Heart left ventricle (tissue), 13 donors: ENCODE measurements at regions not wholly inside any gene's neighbourhood (a gene's known extent, or its start where the extent isn't known, plus 50 kb on each side); places are given as distances from the start of the nearest gene placed in this dataset.

ENCODE experiments used
- POLR2A ChIP-seq, 2 donors: fragments of 450-650 bp; IDR thresholded peaks; one replicate each; pipeline ENCODE4 v1.6.1; 2017; ENCODE audit warnings: antibody characterized with exemption in 2 of 2, mild to moderate bottlenecking in 2 of 2, moderate library complexity in 2 of 2
- TF ChIP-seq, protein P1 (sequence below), 12 donors: fragments of 200-600 bp; sonication (generic) in 4 of 12; IDR thresholded peaks; one replicate each; pipeline versions ENCODE4 v1.5.0 to v1.8.0; 2018 to 2022; ENCODE audit warnings: antibody characterized with exemption in 12 of 12, mild to moderate bottlenecking in 5 of 12
- donor health status: ischemic (EF 13 %, LVEDD 7.1; RV severe dilation, severe dysfunction).
- donor health status: DM: no; HTN: yes; CAD: no.
- donor health status: DM: no; HTN: no; CAD: no.
- donor health status: ischemic (EF 25% LVEDD 6.9; RV normal size, moderate dysfunction).
- donor health status: ischemic (EF 25% LVEDD 5.7; RV mildly dilated, moderate dysfunction).
- donor health status: ischemic (EF 35%, LVEDD 5.7; RV mildly dilated, moderate dysfunction).
- donor health status: nonischemic (EF 11% LVEDD 7.7; RV severe dilation, severe dysfunction).
- donor health status: DM: yes; HTN: yes; CAD: no.
- donor health status: PGD.
- donor health status: ischemic (EF 29% LVEDD 5.4; RV normal size, mild dysfunction).
- donor health status: nonischemic (EF 23%, LVEDD 6.1; RV moderate dilation, normal function).

DNA sequence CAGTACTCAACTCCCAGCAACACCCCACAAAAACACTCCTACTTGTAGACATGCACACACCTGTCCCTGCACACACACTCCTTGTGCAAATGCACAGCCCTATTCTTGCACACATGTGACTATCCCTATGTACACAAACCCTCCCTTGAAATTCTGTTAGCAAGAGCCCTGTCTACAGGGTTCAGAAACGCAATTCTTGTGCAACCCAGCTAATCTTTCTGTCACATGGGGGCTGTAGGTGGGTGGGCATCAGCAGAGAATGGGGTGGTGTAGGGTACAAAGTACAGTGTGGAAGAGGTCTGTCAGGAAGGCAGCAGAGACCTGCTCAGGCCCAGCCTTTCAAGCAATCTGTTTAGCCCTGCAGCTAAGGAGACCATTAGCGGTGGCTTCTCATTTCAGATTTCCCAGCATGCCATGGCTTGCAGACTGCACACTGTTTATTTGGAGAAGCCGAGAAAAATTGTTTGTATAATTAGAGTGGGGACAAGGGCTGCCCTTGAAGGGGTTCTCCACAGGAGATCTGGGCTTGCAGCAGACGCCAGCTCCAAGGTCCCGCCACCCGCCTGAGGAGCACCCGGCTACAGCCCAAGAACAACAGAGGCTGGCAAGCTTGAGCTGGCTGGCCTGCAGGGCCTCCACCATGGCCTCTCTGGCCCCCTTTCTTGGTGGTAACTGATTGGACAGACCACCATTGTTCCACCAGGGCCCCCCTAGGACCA, 144.0 kb upstream of the PJA1 start:
- TF ChIP-seq, protein P1, sequence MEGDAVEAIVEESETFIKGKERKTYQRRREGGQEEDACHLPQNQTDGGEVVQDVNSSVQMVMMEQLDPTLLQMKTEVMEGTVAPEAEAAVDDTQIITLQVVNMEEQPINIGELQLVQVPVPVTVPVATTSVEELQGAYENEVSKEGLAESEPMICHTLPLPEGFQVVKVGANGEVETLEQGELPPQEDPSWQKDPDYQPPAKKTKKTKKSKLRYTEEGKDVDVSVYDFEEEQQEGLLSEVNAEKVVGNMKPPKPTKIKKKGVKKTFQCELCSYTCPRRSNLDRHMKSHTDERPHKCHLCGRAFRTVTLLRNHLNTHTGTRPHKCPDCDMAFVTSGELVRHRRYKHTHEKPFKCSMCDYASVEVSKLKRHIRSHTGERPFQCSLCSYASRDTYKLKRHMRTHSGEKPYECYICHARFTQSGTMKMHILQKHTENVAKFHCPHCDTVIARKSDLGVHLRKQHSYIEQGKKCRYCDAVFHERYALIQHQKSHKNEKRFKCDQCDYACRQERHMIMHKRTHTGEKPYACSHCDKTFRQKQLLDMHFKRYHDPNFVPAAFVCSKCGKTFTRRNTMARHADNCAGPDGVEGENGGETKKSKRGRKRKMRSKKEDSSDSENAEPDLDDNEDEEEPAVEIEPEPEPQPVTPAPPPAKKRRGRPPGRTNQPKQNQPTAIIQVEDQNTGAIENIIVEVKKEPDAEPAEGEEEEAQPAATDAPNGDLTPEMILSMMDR (IDR thresholded peaks at IDR 0.05) = no peak
- no peak for TF ChIP-seq POLR2A (IDR thresholded peaks at IDR 0.05)
